ENCODE measurements at regions not wholly inside any gene's neighbourhood (a gene's known extent, or its start where the extent isn't known, plus 50 kb on each side); places are given as distances from the start of the nearest gene placed in this dataset.

DNA sequence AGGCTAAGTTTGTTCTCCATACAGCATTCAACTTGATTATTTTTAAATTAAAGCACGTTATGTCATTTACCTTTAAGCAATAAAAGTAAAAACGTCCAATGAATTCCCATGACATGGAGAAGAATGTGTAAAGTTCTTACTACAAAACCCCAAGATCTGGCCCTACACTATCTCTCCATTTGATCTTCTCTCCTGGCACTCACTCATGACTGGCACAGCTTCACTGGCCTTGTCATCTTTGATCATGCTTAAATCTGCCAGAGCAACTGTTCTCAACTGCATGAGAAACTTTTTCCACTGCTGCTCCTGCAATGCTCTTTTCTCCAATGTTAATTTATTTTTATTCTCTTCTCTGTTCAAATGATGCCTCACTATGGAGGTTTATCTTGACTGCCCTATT is 1109.0 kb upstream of the IGFBP7 start:
- H3K4me3 ChIP-seq (ENCODE audit: low read depth, low read length), result no peak overlapping the region
- in situ Hi-C loops (cut with HindIII; ENCODE audit: low sequenced_read_pairs), result no loop called here
- no peak for DNase-seq (ENCODE audit: low read depth, low spot score)
- TF ChIP-seq, protein P1, sequence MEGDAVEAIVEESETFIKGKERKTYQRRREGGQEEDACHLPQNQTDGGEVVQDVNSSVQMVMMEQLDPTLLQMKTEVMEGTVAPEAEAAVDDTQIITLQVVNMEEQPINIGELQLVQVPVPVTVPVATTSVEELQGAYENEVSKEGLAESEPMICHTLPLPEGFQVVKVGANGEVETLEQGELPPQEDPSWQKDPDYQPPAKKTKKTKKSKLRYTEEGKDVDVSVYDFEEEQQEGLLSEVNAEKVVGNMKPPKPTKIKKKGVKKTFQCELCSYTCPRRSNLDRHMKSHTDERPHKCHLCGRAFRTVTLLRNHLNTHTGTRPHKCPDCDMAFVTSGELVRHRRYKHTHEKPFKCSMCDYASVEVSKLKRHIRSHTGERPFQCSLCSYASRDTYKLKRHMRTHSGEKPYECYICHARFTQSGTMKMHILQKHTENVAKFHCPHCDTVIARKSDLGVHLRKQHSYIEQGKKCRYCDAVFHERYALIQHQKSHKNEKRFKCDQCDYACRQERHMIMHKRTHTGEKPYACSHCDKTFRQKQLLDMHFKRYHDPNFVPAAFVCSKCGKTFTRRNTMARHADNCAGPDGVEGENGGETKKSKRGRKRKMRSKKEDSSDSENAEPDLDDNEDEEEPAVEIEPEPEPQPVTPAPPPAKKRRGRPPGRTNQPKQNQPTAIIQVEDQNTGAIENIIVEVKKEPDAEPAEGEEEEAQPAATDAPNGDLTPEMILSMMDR (IDR thresholded peaks at IDR 0.05; ENCODE audit: low read depth, low read length), result no peak

DNA sequence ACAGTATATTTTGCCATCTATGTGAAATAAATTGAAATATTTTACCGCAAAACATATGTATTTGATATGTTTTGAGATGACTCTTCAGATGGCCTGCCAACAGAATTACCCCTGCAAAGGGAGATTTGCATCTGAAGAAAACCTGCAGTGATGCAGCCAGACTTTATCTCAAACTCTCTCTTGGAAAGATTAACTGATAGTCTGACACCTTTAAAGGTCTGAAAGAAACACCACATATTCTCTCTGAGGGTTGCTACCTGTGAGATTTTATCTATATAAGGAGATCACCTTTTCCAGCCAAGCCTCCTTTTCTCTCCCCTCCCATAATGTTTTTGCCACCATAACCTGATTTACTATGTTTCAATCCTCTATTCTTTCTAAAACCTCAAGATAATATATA is 1106.3 kb upstream of the IGFBP7 start:
- TF ChIP-seq, protein P1 (IDR thresholded peaks at IDR 0.05; ENCODE audit: low read depth, low read length), result no peak
- no peak overlapping the region for H3K4me3 ChIP-seq (ENCODE audit: low read depth, low read length)
- DNase-seq (ENCODE audit: low read depth, low spot score), result no peak
- in situ Hi-C loops (cut with HindIII; ENCODE audit: low sequenced_read_pairs), result no loop called here

DNA sequence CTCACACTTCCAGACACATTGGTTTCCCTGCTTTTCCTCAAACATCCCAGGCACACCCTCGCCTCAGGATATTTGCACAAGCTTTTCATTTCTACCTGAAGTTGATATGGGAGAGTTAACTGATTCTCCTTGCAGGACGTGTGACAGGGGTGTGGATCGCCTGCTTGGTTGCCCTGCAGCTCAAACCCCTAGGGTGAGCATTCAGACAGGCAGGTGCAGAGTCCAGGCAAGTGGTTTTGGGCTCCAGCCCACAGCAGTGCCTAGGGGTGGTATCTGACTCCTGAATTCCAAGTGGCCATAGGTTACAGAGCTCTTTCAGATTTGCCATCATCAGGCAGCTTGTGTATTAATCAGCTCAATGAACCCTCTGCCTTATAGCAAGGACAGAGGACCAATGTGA is 1104.2 kb upstream of the IGFBP7 start:
- no peak for DNase-seq (ENCODE audit: low read depth, low spot score)
- in situ Hi-C loops (cut with HindIII; ENCODE audit: low sequenced_read_pairs), result no loop called here
- TF ChIP-seq, protein P1 (IDR thresholded peaks at IDR 0.05; ENCODE audit: low read depth, low read length), result no peak
- no peak overlapping the region for H3K4me3 ChIP-seq (ENCODE audit: low read depth, low read length)

DNA sequence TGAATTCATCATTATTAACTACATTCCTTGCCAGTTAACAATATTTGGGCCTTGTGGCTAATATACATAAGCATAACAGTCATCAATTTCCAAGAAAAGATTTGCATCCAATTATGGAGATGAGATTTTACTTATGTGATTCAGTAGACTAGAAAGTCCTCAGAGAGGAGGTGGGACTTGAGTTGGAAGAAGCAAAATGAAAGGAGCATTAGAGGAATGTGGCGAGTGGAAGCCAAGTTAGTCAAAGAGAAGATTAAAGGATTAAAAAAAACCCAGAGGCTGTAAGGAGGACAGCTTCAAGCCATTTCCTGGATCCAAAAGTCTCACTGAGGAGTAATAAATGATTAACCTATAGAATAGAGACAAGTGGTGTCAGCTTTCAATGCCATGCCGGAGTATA is 1099.4 kb upstream of the IGFBP7 start:
- DNase-seq (ENCODE audit: low read depth, low spot score), result no peak
- TF ChIP-seq, protein P1 (IDR thresholded peaks at IDR 0.05; ENCODE audit: low read depth, low read length), result no peak
- in situ Hi-C loops (cut with HindIII; ENCODE audit: low sequenced_read_pairs), result no loop called here
- no peak overlapping the region for H3K4me3 ChIP-seq (ENCODE audit: low read depth, low read length)

DNA sequence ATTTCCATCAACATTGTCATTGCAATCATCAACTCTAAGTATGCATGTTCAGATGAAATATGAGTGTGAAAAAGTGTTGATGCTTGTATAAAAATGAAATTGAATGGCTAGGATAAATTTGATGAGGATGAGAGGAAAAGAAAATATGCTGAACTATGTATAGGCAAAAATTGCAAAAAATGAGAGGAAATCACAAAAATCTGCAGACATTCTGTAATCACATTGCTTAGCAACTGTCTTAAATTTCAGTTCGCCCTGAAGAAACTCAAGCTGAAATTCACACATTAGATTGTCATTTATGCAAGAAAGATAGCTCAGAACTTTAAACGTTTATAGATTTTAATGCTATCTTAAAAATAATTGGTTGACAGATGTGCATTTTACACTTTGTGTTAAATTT is 1098.8 kb upstream of the IGFBP7 start:
- in situ Hi-C loops (cut with HindIII; ENCODE audit: low sequenced_read_pairs), result no loop called here
- TF ChIP-seq, protein P1 (IDR thresholded peaks at IDR 0.05; ENCODE audit: low read depth, low read length), result no peak
- no peak for DNase-seq (ENCODE audit: low read depth, low spot score)
- no peak overlapping the region for H3K4me3 ChIP-seq (ENCODE audit: low read depth, low read length)

DNA sequence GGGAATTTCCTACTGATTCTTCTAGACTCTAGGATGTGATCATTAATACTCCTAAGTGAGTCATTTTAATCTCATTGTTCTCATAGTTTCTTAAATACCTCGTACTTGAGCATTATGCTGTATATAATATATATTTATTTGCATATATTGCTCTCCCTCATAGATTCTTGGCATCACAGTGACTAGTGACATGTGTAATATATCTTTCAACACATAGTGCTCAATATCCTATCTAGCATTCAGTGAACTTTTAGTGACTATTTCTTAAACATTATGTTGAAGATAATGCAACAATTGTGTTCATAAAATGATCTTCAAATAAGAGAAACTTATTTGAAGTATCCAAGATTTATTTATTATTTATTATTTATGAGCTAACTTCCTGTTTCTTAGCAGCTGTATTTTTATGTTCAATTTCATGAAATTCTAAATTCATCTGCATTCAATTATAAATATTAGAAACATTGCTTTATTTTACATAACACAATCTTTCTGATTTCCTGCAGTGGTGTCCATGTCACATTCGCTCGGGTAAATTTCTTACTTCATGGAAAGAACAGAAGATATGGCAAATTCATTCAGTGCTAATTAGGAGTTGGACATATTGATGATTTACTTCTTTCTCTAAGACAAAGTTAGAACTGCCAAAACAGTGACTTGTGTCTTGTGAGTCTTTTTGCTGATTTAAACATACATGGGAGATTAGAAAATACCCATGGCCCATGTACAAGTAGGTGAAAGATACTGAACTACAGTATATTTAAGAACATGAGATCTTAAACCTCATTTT is 1095.5 kb upstream of the IGFBP7 start:
- DNase-seq (ENCODE audit: low read depth, low spot score), result no peak
- no peak overlapping the region for H3K4me3 ChIP-seq (ENCODE audit: low read depth, low read length)
- TF ChIP-seq, protein P1 (IDR thresholded peaks at IDR 0.05; ENCODE audit: low read depth, low read length), result no peak
- in situ Hi-C loops (cut with HindIII; ENCODE audit: low sequenced_read_pairs), result no loop called here
